ENCODE measurements at regions not wholly inside any gene's neighbourhood (a gene's known extent, or its start where the extent isn't known, plus 50 kb on each side); places are given as distances from the start of the nearest gene placed in this dataset.

- ATAC-seq (no peak), DNase-seq (ENCODE audit: low read depth, low spot score) (no peak), FAIRE-seq (no peak)
- BruUV-seq (replicated peaks), result no TSS peak
- H3K79me2 ChIP-seq (ENCODE audit: control insufficient read depth, insufficient read depth, low read length), result no peaks in the 10 kb centered on the region
- ChIA-PET POLR2A (no interaction called here), RAD21 (ENCODE audit: unreplicated experiment) (no interaction called here), SMC1A (ENCODE audit: uncharacterized antibody, unreplicated experiment) (no interaction called here), CTCF (no interaction called here)
- no peaks in the 10 kb centered on the region for H3K9me3 ChIP-seq (replicated peaks; ENCODE audit: control insufficient read depth, insufficient read depth, low read length)
- WGBS (ENCODE audit: insufficient coverage, insufficient replicate concordance, low lambda C conversion rate, missing lambda C conversion rate), result 52% methylated on average over 20 of the region's 20 CpGs
- H3K9ac ChIP-seq (ENCODE audit: control insufficient read depth, insufficient read depth, low read length), result no peak overlapping the region
- H4K20me1 ChIP-seq (ENCODE audit: control insufficient read depth, insufficient read depth), result no peaks in the 10 kb centered on the region
- H3K4me3 ChIP-seq, result no peak overlapping the region
- H3K27ac ChIP-seq (ENCODE audit: control insufficient read depth, insufficient read depth), result no peak overlapping the region
- in situ Hi-C loops (cut with MboI) (no loop called here), intact Hi-C loops (cut with micrococcal nuclease; ENCODE audit: unreplicated experiment) (no loop called here)
- no peaks in the 10 kb centered on the region for H3K36me3 ChIP-seq (ENCODE audit: control insufficient read depth in 2 of 2, insufficient read depth in 2 of 2, low read length in 1 of 2)
- no peak overlapping the region for H2AFZ ChIP-seq (ENCODE audit: control insufficient read depth, low read depth, low read length)
- H3K27me3 ChIP-seq (replicated peaks in 1 of 2; ENCODE audit: control insufficient read depth in 2 of 2, insufficient read depth in 2 of 2, low read length in 1 of 2), result no peaks in the 10 kb centered on the region; a peak in 1 of 4 replicates
- no peak overlapping the region for H3K4me2 ChIP-seq (ENCODE audit: control insufficient read depth, insufficient read depth)
- peaks cover 16% of the 10 kb centered on the region for H3K4me1 ChIP-seq (ENCODE audit: control insufficient read depth, insufficient read depth, low read length)
- TF ChIP-seq ETV6 (conservative IDR thresholded peaks at IDR 0.05 in 1 of 2, IDR thresholded peaks at IDR 0.05 in 1 of 2; ENCODE audit: borderline replicate concordance in 1 of 2, low read depth in 1 of 2) (no peak), CBX5 (IDR thresholded peaks at IDR 0.05; ENCODE audit: low read depth) (no peak), IKZF2 (IDR thresholded peaks at IDR 0.05) (no peak), POLR2A (IDR thresholded peaks at IDR 0.05; ENCODE audit: low read depth, low read length) (no peak), CEBPZ (IDR thresholded peaks at IDR 0.05; ENCODE audit: low read depth, low read length) (no peak), MYB (IDR thresholded peaks at IDR 0.05; ENCODE audit: borderline replicate concordance, low read depth, low read length) (no peak), KLF5 (IDR thresholded peaks at IDR 0.05; ENCODE audit: partially characterized antibody) (no peak), MTA3 (IDR thresholded peaks at IDR 0.05; ENCODE audit: borderline replicate concordance, low read length) (no peak), EP300 (IDR thresholded peaks at IDR 0.05; ENCODE audit: borderline replicate concordance in 1 of 2, control insufficient read depth in 1 of 2, low read depth in 2 of 2, low read length in 2 of 2) (no peak), MLLT1 (IDR thresholded peaks at IDR 0.05) (no peak), GABPA (IDR thresholded peaks at IDR 0.05; ENCODE audit: low read depth) (no peak), IKZF1 (conservative IDR thresholded peaks at IDR 0.05) (no peak), CTCF (IDR thresholded peaks at IDR 0.05 in 2 of 3, conservative IDR thresholded peaks at IDR 0.05 in 1 of 3; ENCODE audit: control insufficient read depth in 2 of 3, extremely low read depth in 1 of 3, insufficient read depth in 1 of 3, low read depth in 3 of 3, low read length in 3 of 3) (no peak)
These were observed 116.1 kb downstream of the METRNL start for GRCh38 chr17:83195330-83196023.

All from GM12878 (cell line).